ENCODE measurements at regions not wholly inside any gene's neighbourhood (a gene's known extent, or its start where the extent isn't known, plus 50 kb on each side); places are given as distances from the start of the nearest gene placed in this dataset.

GRCh38 chr2:228479014-228479413, 297.5 kb upstream of the SPHKAP start:
- no peak for TF ChIP-seq CTCF (IDR thresholded peaks at IDR 0.05)
- no peaks in the 10 kb centered on the region for H3K4me1 ChIP-seq
- intact Hi-C loops (cut with DNase I), result no loop called here

GRCh38 chr2:228474466-228474865, 293.0 kb upstream of the SPHKAP start:
- Histone ChIP-seq H3K4me3 (no peak overlapping the region), H3K27ac (no peak overlapping the region), H3K27me3 (ENCODE audit: insufficient read depth in 3 of 3, low read length in 2 of 3) (no peaks in the 10 kb centered on the region), H3K9me3 (peaks cover 3% of the 10 kb centered on the region), H3K36me3 (ENCODE audit: insufficient read depth in 1 of 2, low read depth in 1 of 2) (no peaks in the 10 kb centered on the region), H3K4me1 (no peaks in the 10 kb centered on the region)
- DNase-seq (no peak), ATAC-seq (no peak)
- 34 to 59% (median 59%) methylated on average over 2 of the region's 2 CpGs for WGBS, 3 donors
- TF ChIP-seq CTCF (IDR thresholded peaks at IDR 0.05), result no peak
- intact Hi-C loops (cut with DNase I), result no loop called here

More at GRCh38 chr2:228479014-228479413, 297.5 kb upstream of the SPHKAP start:
- H3K9me3 ChIP-seq, result peaks cover 3% of the 10 kb centered on the region
- H3K4me3 ChIP-seq, result no peak overlapping the region
- H3K27ac ChIP-seq, result no peak overlapping the region
- no peaks in the 10 kb centered on the region for H3K27me3 ChIP-seq (ENCODE audit: insufficient read depth in 3 of 3, low read length in 2 of 3)
- no peaks in the 10 kb centered on the region for H3K36me3 ChIP-seq (ENCODE audit: insufficient read depth in 1 of 2, low read depth in 1 of 2)
- ATAC-seq, result no peak
- DNase-seq, result no peak

- intact Hi-C loops (cut with DNase I), result no loop called here
- no peak for DNase-seq
- Histone ChIP-seq H3K4me3 (no peak overlapping the region), H3K9me3 (no peaks in the 10 kb centered on the region), H3K27me3 (ENCODE audit: insufficient read depth in 3 of 3, low read length in 2 of 3) (no peaks in the 10 kb centered on the region), H3K27ac (no peak overlapping the region), H3K4me1 (no peaks in the 10 kb centered on the region), H3K36me3 (ENCODE audit: insufficient read depth in 1 of 2, low read depth in 1 of 2) (no peaks in the 10 kb centered on the region)
- no peak for TF ChIP-seq CTCF (IDR thresholded peaks at IDR 0.05)
- no peak for ATAC-seq
These were observed 288.2 kb upstream of the SPHKAP start for GRCh38 chr2:228469721-228470120.

GRCh38 chr2:228466851-228467250, 285.4 kb upstream of the SPHKAP start:
- H3K27ac ChIP-seq, result no peak overlapping the region
- no peak for TF ChIP-seq CTCF (IDR thresholded peaks at IDR 0.05)
- no peaks in the 10 kb centered on the region for H3K4me1 ChIP-seq
- no peak overlapping the region for H3K4me3 ChIP-seq
- intact Hi-C loops (cut with DNase I), result no loop called here
- DNase-seq (no peak), ATAC-seq (no peak)
- no peaks in the 10 kb centered on the region for H3K36me3 ChIP-seq (ENCODE audit: insufficient read depth in 1 of 2, low read depth in 1 of 2)
- H3K9me3 ChIP-seq, result no peaks in the 10 kb centered on the region
- 66 to 74% (median 68%) methylated on average over 2 of the region's 2 CpGs for WGBS, 3 donors
- H3K27me3 ChIP-seq (ENCODE audit: insufficient read depth in 3 of 3, low read length in 2 of 3), result no peaks in the 10 kb centered on the region

- H3K27ac ChIP-seq, result no peak overlapping the region
- intact Hi-C loops (cut with DNase I), result no loop called here
- no peaks in the 10 kb centered on the region for H3K27me3 ChIP-seq (ENCODE audit: insufficient read depth in 3 of 3, low read length in 2 of 3)
- no peaks in the 10 kb centered on the region for H3K9me3 ChIP-seq
- no peaks in the 10 kb centered on the region for H3K36me3 ChIP-seq (ENCODE audit: insufficient read depth in 1 of 2, low read depth in 1 of 2)
- no peak for DNase-seq
- ATAC-seq, result no peak
- H3K4me1 ChIP-seq, result no peaks in the 10 kb centered on the region
- no peak overlapping the region for H3K4me3 ChIP-seq
- TF ChIP-seq CTCF (IDR thresholded peaks at IDR 0.05), result no peak
- WGBS, 3 donors, result 27 to 42% (median 39%) methylated on average over 4 of the region's 4 CpGs
These were observed 283.9 kb upstream of the SPHKAP start for GRCh38 chr2:228465408-228465807.

All from psoas muscle (tissue), 7 donors.